ENCODE measurements at regions not wholly inside any gene's neighbourhood (a gene's known extent, or its start where the extent isn't known, plus 50 kb on each side); places are given as distances from the start of the nearest gene placed in this dataset.
"Not testable (repeated sequence)": the region's sequence is repeated elsewhere in the genome, so short reads cannot be mapped to it uniquely, and the experiment has no call there.

GRCh38 chr2:242017086-242017485 lies 147.6 kb downstream of the RTP5 start:
- no peak for DNase-seq (ENCODE audit: low spot score)
- no peak for TF ChIP-seq CTCF (IDR thresholded peaks at IDR 0.05; ENCODE audit: extremely low read depth, missing control alignments)

GRCh38 chr2:242018416-242018815 lies 148.9 kb downstream of the RTP5 start:
- not testable (repeated sequence) for DNase-seq (ENCODE audit: low spot score)

- no peak for TF ChIP-seq CTCF (IDR thresholded peaks at IDR 0.05; ENCODE audit: extremely low read depth, missing control alignments)
- no peak for DNase-seq (ENCODE audit: low spot score)
Observed at GRCh38 chr2:242019344-242019743, 149.8 kb downstream of the RTP5 start.

GRCh38 chr2:242020196-242021004 lies 150.9 kb downstream of the RTP5 start:
- DNase-seq (ENCODE audit: low spot score), result no peak
- no peak for TF ChIP-seq CTCF (IDR thresholded peaks at IDR 0.05; ENCODE audit: extremely low read depth, missing control alignments)

- TF ChIP-seq CTCF (IDR thresholded peaks at IDR 0.05; ENCODE audit: extremely low read depth, missing control alignments), result no peak
- DNase-seq (ENCODE audit: low spot score), result no peak
Observed at GRCh38 chr2:242022550-242023290, 153.2 kb downstream of the RTP5 start.

- no peak for TF ChIP-seq CTCF (IDR thresholded peaks at IDR 0.05; ENCODE audit: extremely low read depth, missing control alignments)
- DNase-seq (ENCODE audit: low spot score), result no peak
Observed at GRCh38 chr2:242024751-242025355, 155.3 kb downstream of the RTP5 start.

- TF ChIP-seq CTCF (IDR thresholded peaks at IDR 0.05; ENCODE audit: extremely low read depth, missing control alignments), result no peak
- DNase-seq (ENCODE audit: low spot score), result no peak
Observed at GRCh38 chr2:242027676-242028450, 158.3 kb downstream of the RTP5 start.
